Kidney epithelial cell (primary cell): ENCODE measurements at regions not wholly inside any gene's neighbourhood (a gene's known extent, or its start where the extent isn't known, plus 50 kb on each side); places are given as distances from the start of the nearest gene placed in this dataset.

ENCODE experiments used
- DNase-seq: peaks from one replicate; pipeline ENCODE4 v3.0.0-alpha.2; 2010; ENCODE audit warnings: low read depth
- H3K27me3 ChIP-seq: 2 replicates; pipeline ENCODE4 v1.6.0; 2011; ENCODE audit warnings: low read length; ENCODE audit not compliant: control insufficient read depth, insufficient read depth
- H3K36me3 ChIP-seq: 2 replicates; pipeline ENCODE4 v1.5.1; 2011; ENCODE audit warnings: low read length; ENCODE audit not compliant: control insufficient read depth, insufficient read depth
- H3K4me3 ChIP-seq: 2 replicates; pipeline ENCODE4 v1.5.1; 2011; ENCODE audit warnings: low read depth, mild to moderate bottlenecking, control low read depth, low read length
- CTCF ChIP-seq: IDR thresholded peaks from 2 replicates; pipeline ENCODE4 v1.5.1; 2011; ENCODE audit warnings: mild to moderate bottlenecking, moderate library complexity, low read length, control low read depth, inconsistent platforms; ENCODE audit not compliant: insufficient read depth, poor library complexity, severe bottlenecking

- TF ChIP-seq CTCF, result no peak
- no peaks in the 10 kb centered on the region for H3K27me3 ChIP-seq
- peaks cover 2% of the 10 kb centered on the region for H3K36me3 ChIP-seq
- H3K4me3 ChIP-seq, result no peak overlapping the region
- no peak for DNase-seq
These were observed 222.8 kb downstream of the SIPA1L2 start for GRCh38 chr1:232407120-232407519.

- peaks cover 2% of the 10 kb centered on the region for H3K36me3 ChIP-seq
- no peak overlapping the region for H3K4me3 ChIP-seq
- TF ChIP-seq CTCF, result no peak
- H3K27me3 ChIP-seq, result no peaks in the 10 kb centered on the region
- no peak for DNase-seq
These were observed 224.2 kb downstream of the SIPA1L2 start for GRCh38 chr1:232405781-232406180.

GRCh38 chr1:232404981-232405731, 224.8 kb downstream of the SIPA1L2 start:
- no peak overlapping the region for H3K4me3 ChIP-seq
- no peaks in the 10 kb centered on the region for H3K27me3 ChIP-seq
- H3K36me3 ChIP-seq, result peaks cover 2% of the 10 kb centered on the region
- no peak for TF ChIP-seq CTCF
- no peak for DNase-seq

GRCh38 chr1:232404227-232404626, 225.7 kb downstream of the SIPA1L2 start:
- DNase-seq, result no peak
- no peak for TF ChIP-seq CTCF

GRCh38 chr1:232403017-232403714, 226.8 kb downstream of the SIPA1L2 start:
- H3K4me3 ChIP-seq, result no peak overlapping the region
- no peak for DNase-seq
- peaks cover 2% of the 10 kb centered on the region for H3K36me3 ChIP-seq
- H3K27me3 ChIP-seq, result no peaks in the 10 kb centered on the region
- TF ChIP-seq CTCF, result no peak

More at GRCh38 chr1:232404227-232404626, 225.7 kb downstream of the SIPA1L2 start:
- no peak overlapping the region for H3K4me3 ChIP-seq
- H3K27me3 ChIP-seq, result no peaks in the 10 kb centered on the region
- peaks cover 2% of the 10 kb centered on the region for H3K36me3 ChIP-seq
